A549 (cell line): ENCODE measurements at regions not wholly inside any gene's neighbourhood (a gene's known extent, or its start where the extent isn't known, plus 50 kb on each side); places are given as distances from the start of the nearest gene placed in this dataset.

Source experiments
- CBX8 ChIP-seq: fragments of 200-600 bp; sonication (generic); IDR thresholded peaks from 2 replicates; pipeline ENCODE4 v1.6.1; 2016
- CEBPB ChIP-seq, 2 experiments: fragments of >200 bp in 1 of 2; sonication (Bioruptor Twin) in 1 of 2; formaldehyde crosslinking in 1 of 2; IDR thresholded peaks; 2 replicates each; pipeline ENCODE4 v1.6.1; 2012 to 2016
- CTCF ChIP-seq: fragments of >200 bp; sonication (Bioruptor Twin); formaldehyde crosslinking; IDR thresholded peaks from 3 replicates; pipeline ENCODE4 v1.5.1; 2016
- EP300 ChIP-seq, 2 experiments: fragments of >200 bp; sonication (Bioruptor Twin); formaldehyde crosslinking; IDR thresholded peaks; 2 replicates in 1 of 2; 3 replicates in 1 of 2; pipeline ENCODE4 v1.6.1; 2016 to 2017
- ESRRA ChIP-seq: fragments of 150-350 bp; IDR thresholded peaks from 2 replicates; pipeline ENCODE4 v1.6.1; 2014; ENCODE audit warnings: mild to moderate bottlenecking, low read length, borderline replicate concordance
- JUN ChIP-seq, 2 experiments: fragments of >200 bp; sonication (Bioruptor Twin); formaldehyde crosslinking; IDR thresholded peaks; 2 replicates in 1 of 2; 3 replicates in 1 of 2; pipeline ENCODE4 v1.6.1; 2016 to 2017
- KDM5A ChIP-seq: fragments of 200-600 bp; sonication (generic); IDR thresholded peaks from 2 replicates; pipeline ENCODE4 v1.6.1; 2016; ENCODE audit warnings: antibody characterized with exemption, mild to moderate bottlenecking
- MAFK ChIP-seq: fragments of 450-650 bp; IDR thresholded peaks from 2 replicates; pipeline ENCODE4 v1.6.1; 2014; ENCODE audit not compliant: partially characterized antibody
- POLR2A ChIP-seq: IDR thresholded peaks from 2 replicates; pipeline ENCODE4 v1.6.1; 2012; ENCODE audit warnings: mild to moderate bottlenecking, low read length
- RAD21 ChIP-seq, 2 experiments: fragments of >200 bp in 1 of 2; sonication (Bioruptor Twin) in 1 of 2; formaldehyde crosslinking in 1 of 2; IDR thresholded peaks in 1 of 2; conservative IDR thresholded peaks in 1 of 2; 2 replicates in 1 of 2; 3 replicates in 1 of 2; pipeline ENCODE4 v1.6.1; 2012 to 2018; ENCODE audit warnings: inconsistent platforms in 1 of 2
- SMC3 ChIP-seq: fragments of >200 bp; sonication (Bioruptor Twin); formaldehyde crosslinking; IDR thresholded peaks from 3 replicates; pipeline ENCODE4 v1.6.1; 2018; ENCODE audit warnings: inconsistent platforms
- ZNF302 ChIP-seq: fragments of 250-450 bp; sonication (Bioruptor Pico); IDR thresholded peaks from 2 replicates; pipeline ENCODE4 v1.9.0; 2021; ENCODE audit warnings: inconsistent platforms, mild to moderate bottlenecking, moderate library complexity
- TF ChIP-seq, protein P1 (sequence below): fragments of 200-600 bp; sonication (generic); IDR thresholded peaks from 2 replicates; pipeline ENCODE4 v1.6.1; 2016; ENCODE audit warnings: antibody characterized with exemption, mild to moderate bottlenecking, moderate library complexity
- TF ChIP-seq, protein P2 (sequence below): IDR thresholded peaks from 2 replicates; pipeline ENCODE4 v1.6.1; 2012; ENCODE audit warnings: low read depth, borderline replicate concordance

- TF ChIP-seq JUN (IDR thresholded peaks at IDR 0.05) (no peak), ZNF302 (no peak), CTCF (no peak), CBX8 (no peak), POLR2A (no peak), RAD21 (conservative IDR thresholded peaks at IDR 0.05 in 1 of 2, IDR thresholded peaks at IDR 0.05 in 1 of 2) (no peak), SMC3 (no peak), CEBPB (IDR thresholded peaks at IDR 0.05) (no peak), MAFK (no peak), EP300 (IDR thresholded peaks at IDR 0.05) (no peak), KDM5A (no peak), ESRRA (no peak)
- TF ChIP-seq, protein P1, sequence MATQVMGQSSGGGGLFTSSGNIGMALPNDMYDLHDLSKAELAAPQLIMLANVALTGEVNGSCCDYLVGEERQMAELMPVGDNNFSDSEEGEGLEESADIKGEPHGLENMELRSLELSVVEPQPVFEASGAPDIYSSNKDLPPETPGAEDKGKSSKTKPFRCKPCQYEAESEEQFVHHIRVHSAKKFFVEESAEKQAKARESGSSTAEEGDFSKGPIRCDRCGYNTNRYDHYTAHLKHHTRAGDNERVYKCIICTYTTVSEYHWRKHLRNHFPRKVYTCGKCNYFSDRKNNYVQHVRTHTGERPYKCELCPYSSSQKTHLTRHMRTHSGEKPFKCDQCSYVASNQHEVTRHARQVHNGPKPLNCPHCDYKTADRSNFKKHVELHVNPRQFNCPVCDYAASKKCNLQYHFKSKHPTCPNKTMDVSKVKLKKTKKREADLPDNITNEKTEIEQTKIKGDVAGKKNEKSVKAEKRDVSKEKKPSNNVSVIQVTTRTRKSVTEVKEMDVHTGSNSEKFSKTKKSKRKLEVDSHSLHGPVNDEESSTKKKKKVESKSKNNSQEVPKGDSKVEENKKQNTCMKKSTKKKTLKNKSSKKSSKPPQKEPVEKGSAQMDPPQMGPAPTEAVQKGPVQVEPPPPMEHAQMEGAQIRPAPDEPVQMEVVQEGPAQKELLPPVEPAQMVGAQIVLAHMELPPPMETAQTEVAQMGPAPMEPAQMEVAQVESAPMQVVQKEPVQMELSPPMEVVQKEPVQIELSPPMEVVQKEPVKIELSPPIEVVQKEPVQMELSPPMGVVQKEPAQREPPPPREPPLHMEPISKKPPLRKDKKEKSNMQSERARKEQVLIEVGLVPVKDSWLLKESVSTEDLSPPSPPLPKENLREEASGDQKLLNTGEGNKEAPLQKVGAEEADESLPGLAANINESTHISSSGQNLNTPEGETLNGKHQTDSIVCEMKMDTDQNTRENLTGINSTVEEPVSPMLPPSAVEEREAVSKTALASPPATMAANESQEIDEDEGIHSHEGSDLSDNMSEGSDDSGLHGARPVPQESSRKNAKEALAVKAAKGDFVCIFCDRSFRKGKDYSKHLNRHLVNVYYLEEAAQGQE = no peak
- TF ChIP-seq, protein P2, sequence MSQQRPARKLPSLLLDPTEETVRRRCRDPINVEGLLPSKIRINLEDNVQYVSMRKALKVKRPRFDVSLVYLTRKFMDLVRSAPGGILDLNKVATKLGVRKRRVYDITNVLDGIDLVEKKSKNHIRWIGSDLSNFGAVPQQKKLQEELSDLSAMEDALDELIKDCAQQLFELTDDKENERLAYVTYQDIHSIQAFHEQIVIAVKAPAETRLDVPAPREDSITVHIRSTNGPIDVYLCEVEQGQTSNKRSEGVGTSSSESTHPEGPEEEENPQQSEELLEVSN = no peak
Observed at GRCh38 chr6:85252085-85252484, 197.8 kb upstream of the NT5E start.
